ENCODE measurements at regions not wholly inside any gene's neighbourhood (a gene's known extent, or its start where the extent isn't known, plus 50 kb on each side); places are given as distances from the start of the nearest gene placed in this dataset.

DNA sequence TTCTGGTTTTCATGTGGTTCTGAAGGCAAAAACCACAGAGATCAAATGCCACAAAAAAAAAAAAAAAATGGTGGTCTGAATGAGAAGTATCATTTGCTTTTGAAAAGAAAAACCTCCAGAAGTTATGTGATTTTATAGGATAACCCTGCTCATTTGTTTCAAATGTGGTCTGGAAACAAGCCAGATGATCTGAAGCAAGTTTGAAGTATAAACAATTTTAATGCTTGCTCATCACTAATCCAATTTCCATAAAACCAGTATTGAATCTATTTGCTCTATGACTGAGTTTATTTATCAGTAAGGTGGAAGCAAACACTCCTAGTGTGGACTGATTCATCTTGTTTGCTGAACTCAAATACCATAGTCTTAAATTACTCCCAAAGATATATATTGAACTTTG, 407.3 kb upstream of the FLRT2 start:
- Histone ChIP-seq H3K36me3 (replicated peaks; ENCODE audit: insufficient read depth, low read depth) (no peaks in the 10 kb centered on the region), H3K4me3 (no peak overlapping the region), H3K9me3 (ENCODE audit: low read depth) (no peaks in the 10 kb centered on the region), H4K20me1 (ENCODE audit: insufficient read depth, poor library complexity, severe bottlenecking) (no peaks in the 10 kb centered on the region), H3K27me3 (no peaks in the 10 kb centered on the region), H3K4me1 (ENCODE audit: insufficient read depth) (peaks cover 6% of the 10 kb centered on the region), H3K79me2 (no peaks in the 10 kb centered on the region), H3K27ac (peak overlapping the region; percentile 22), H3K4me2 (no peak overlapping the region), H2AFZ (no peak overlapping the region), H3K9me2 (replicated peaks; ENCODE audit: insufficient read depth) (no peaks in the 10 kb centered on the region)
- TF ChIP-seq, protein P1, sequence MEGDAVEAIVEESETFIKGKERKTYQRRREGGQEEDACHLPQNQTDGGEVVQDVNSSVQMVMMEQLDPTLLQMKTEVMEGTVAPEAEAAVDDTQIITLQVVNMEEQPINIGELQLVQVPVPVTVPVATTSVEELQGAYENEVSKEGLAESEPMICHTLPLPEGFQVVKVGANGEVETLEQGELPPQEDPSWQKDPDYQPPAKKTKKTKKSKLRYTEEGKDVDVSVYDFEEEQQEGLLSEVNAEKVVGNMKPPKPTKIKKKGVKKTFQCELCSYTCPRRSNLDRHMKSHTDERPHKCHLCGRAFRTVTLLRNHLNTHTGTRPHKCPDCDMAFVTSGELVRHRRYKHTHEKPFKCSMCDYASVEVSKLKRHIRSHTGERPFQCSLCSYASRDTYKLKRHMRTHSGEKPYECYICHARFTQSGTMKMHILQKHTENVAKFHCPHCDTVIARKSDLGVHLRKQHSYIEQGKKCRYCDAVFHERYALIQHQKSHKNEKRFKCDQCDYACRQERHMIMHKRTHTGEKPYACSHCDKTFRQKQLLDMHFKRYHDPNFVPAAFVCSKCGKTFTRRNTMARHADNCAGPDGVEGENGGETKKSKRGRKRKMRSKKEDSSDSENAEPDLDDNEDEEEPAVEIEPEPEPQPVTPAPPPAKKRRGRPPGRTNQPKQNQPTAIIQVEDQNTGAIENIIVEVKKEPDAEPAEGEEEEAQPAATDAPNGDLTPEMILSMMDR (IDR thresholded peaks at IDR 0.05; ENCODE audit: poor library complexity), result no peak
- TF ChIP-seq EZH2 (IDR thresholded peaks at IDR 0.05; ENCODE audit: borderline replicate concordance), result no peak
- no peak for TF ChIP-seq EZH2phosphoT487 (IDR thresholded peaks at IDR 0.05; ENCODE audit: low read depth, severe bottlenecking, unreplicated experiment)
- no peak for DNase-seq (ENCODE audit: low spot score)

DNA sequence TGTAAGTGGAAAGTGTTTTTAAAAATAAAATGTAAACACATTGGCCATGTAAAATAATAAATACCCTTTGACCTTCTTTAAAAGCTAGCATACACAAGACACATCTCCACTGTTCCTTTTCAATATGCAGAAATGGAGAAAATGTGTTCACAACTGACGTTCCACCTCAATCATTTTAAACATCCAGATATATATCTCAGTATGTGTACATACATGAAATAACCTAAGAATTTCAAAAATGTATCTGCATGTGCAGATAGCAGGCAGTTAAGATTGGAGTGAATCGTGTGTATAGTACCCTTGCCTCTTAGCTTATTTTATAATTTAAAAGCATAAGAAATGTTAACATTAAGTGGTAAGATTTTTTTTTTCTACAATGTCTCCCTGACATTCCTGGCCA, 406.2 kb upstream of the FLRT2 start:
- H3K36me3 ChIP-seq (replicated peaks; ENCODE audit: insufficient read depth, low read depth), result no peaks in the 10 kb centered on the region
- H3K79me2 ChIP-seq, result no peaks in the 10 kb centered on the region
- peaks cover 6% of the 10 kb centered on the region for H3K4me1 ChIP-seq (ENCODE audit: insufficient read depth)
- H3K4me2 ChIP-seq, result no peak overlapping the region
- no peak overlapping the region for H3K27ac ChIP-seq
- no peaks in the 10 kb centered on the region for H3K27me3 ChIP-seq
- H2AFZ ChIP-seq, result no peak overlapping the region
- TF ChIP-seq EZH2 (IDR thresholded peaks at IDR 0.05; ENCODE audit: borderline replicate concordance), result no peak
- TF ChIP-seq, protein P1 (IDR thresholded peaks at IDR 0.05; ENCODE audit: poor library complexity), result no peak
- no peak for TF ChIP-seq EZH2phosphoT487 (IDR thresholded peaks at IDR 0.05; ENCODE audit: low read depth, severe bottlenecking, unreplicated experiment)
- no peak for DNase-seq (ENCODE audit: low spot score)
- 64% methylated on average over 2 of the region's 2 CpGs for WGBS (ENCODE audit: low lambda C conversion rate, missing lambda C conversion rate)
- H3K9me2 ChIP-seq (replicated peaks; ENCODE audit: insufficient read depth), result no peaks in the 10 kb centered on the region
- no peaks in the 10 kb centered on the region for H3K9me3 ChIP-seq (ENCODE audit: low read depth)
- H4K20me1 ChIP-seq (ENCODE audit: insufficient read depth, poor library complexity, severe bottlenecking), result no peaks in the 10 kb centered on the region
- H3K4me3 ChIP-seq, result no peak overlapping the region

DNA sequence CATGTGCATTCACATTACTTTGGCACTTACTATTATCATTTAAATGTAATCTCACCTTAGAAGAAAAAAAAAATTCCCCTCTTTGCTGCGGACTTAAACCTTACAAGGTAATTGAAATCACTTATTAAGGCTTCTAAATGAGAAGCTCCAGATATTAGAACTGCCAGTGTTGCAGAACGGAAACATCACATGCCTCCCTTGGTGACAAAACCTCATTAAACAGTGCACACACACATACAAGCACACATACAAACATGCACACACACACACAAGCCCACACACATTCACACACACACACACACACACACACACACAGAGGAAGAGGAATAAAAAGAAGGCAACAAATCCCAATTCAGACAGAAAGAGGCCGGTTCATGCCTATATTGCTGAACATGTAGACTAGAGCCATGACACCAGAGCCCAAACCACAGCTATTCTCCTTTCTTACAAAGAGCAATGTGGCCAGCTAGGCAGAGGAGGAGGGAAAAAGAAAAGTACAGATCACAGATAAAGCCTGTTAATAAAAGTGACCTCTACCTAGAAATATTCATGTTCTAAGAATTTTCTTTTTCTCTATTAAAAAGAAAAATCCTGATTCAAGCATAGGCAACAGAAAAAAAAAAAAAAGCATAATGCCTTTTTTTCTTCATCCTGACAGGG, 405.2 kb upstream of the FLRT2 start:
- no peaks in the 10 kb centered on the region for H4K20me1 ChIP-seq (ENCODE audit: insufficient read depth, poor library complexity, severe bottlenecking)
- no peak overlapping the region for H3K27ac ChIP-seq
- no peak overlapping the region for H3K4me2 ChIP-seq

More for the DNA sequence above, 405.2 kb upstream of the FLRT2 start:
- Histone ChIP-seq H3K79me2 (no peaks in the 10 kb centered on the region), H3K4me3 (no peak overlapping the region), H3K9me3 (ENCODE audit: low read depth) (no peaks in the 10 kb centered on the region), H3K4me1 (ENCODE audit: insufficient read depth) (peaks cover 10% of the 10 kb centered on the region), H3K36me3 (replicated peaks; ENCODE audit: insufficient read depth, low read depth) (no peaks in the 10 kb centered on the region), H3K9me2 (replicated peaks; ENCODE audit: insufficient read depth) (no peaks in the 10 kb centered on the region), H2AFZ (no peak overlapping the region), H3K27me3 (no peaks in the 10 kb centered on the region)
- no peak for DNase-seq (ENCODE audit: low spot score)
- TF ChIP-seq EZH2phosphoT487 (IDR thresholded peaks at IDR 0.05; ENCODE audit: low read depth, severe bottlenecking, unreplicated experiment) (no peak), EZH2 (IDR thresholded peaks at IDR 0.05; ENCODE audit: borderline replicate concordance) (no peak)
- TF ChIP-seq, protein P1 (IDR thresholded peaks at IDR 0.05; ENCODE audit: poor library complexity), result no peak
- WGBS (ENCODE audit: low lambda C conversion rate, missing lambda C conversion rate), result 79% methylated on average over 3 of the region's 3 CpGs
